ENCODE measurements at regions not wholly inside any gene's neighbourhood (a gene's known extent, or its start where the extent isn't known, plus 50 kb on each side); places are given as distances from the start of the nearest gene placed in this dataset.

DNA sequence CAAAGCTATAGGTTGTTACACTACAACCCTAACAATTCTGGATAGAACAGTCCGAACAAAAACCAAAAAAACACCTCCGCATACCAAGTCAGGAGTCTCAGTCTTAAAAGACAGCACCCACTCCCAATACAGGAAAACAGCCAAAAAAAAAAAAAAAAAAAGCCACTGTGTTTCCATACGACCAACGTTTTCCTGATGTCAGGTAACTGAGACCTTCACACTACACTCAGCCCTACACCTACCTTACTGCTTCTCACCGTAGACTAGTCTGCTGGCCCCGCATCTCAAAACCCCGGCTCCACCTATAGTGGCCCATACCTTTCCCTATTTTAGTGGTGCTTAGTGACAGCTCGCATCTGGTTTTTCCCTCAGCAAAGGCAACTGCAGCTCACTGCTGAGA is 339.5 kb upstream of the ADAMTS9 start (continued):
- TF ChIP-seq CREM (CRISPR knock-in tag; IDR thresholded peaks at IDR 0.05) (no peak), ETV6 (CRISPR knock-in tag; IDR thresholded peaks at IDR 0.05) (no peak), NFYB (CRISPR knock-in tag; conservative IDR thresholded peaks at IDR 0.05; ENCODE audit: low read depth) (no peak), NFATC4 (CRISPR knock-in tag; IDR thresholded peaks at IDR 0.05) (peak; percentile 74; the same call in 1 of the 2 replicates), ZNF219 (CRISPR knock-in tag; IDR thresholded peaks at IDR 0.05; ENCODE audit: borderline replicate concordance) (no peak), ZBTB21 (CRISPR knock-in tag; IDR thresholded peaks at IDR 0.05; ENCODE audit: borderline replicate concordance) (no peak), SMAD4 (CRISPR knock-in tag; IDR thresholded peaks at IDR 0.05) (no peak), CTCF (IDR thresholded peaks at IDR 0.05) (no peak), ATF1 (CRISPR knock-in tag; IDR thresholded peaks at IDR 0.05) (no peak), NFE2L1 (CRISPR knock-in tag; IDR thresholded peaks at IDR 0.05) (no peak), NR3C1 (CRISPR knock-in tag; conservative IDR thresholded peaks at IDR 0.05; ENCODE audit: low read depth) (no peak), HMGA2 (CRISPR knock-in tag; IDR thresholded peaks at IDR 0.05) (no peak), MYBL2 (CRISPR knock-in tag; IDR thresholded peaks at IDR 0.05) (no peak), MAX (CRISPR knock-in tag; IDR thresholded peaks at IDR 0.05) (no peak), ATF3 (CRISPR knock-in tag; conservative IDR thresholded peaks at IDR 0.05) (no peak), ZMAT4 (CRISPR knock-in tag; IDR thresholded peaks at IDR 0.05) (no peak), FOXJ3 (CRISPR knock-in tag; IDR thresholded peaks at IDR 0.05; ENCODE audit: borderline replicate concordance) (no peak), JAZF1 (CRISPR knock-in tag; IDR thresholded peaks at IDR 0.05) (no peak), NR1H2 (CRISPR knock-in tag; IDR thresholded peaks at IDR 0.05) (no peak), FOXP1 (CRISPR knock-in tag; IDR thresholded peaks at IDR 0.05; ENCODE audit: borderline replicate concordance) (no peak), ZNF121 (CRISPR knock-in tag; IDR thresholded peaks at IDR 0.05) (no peak), ZNF532 (CRISPR knock-in tag; IDR thresholded peaks at IDR 0.05; ENCODE audit: borderline replicate concordance) (peak; percentile 83)
- TF ChIP-seq, protein P1, sequence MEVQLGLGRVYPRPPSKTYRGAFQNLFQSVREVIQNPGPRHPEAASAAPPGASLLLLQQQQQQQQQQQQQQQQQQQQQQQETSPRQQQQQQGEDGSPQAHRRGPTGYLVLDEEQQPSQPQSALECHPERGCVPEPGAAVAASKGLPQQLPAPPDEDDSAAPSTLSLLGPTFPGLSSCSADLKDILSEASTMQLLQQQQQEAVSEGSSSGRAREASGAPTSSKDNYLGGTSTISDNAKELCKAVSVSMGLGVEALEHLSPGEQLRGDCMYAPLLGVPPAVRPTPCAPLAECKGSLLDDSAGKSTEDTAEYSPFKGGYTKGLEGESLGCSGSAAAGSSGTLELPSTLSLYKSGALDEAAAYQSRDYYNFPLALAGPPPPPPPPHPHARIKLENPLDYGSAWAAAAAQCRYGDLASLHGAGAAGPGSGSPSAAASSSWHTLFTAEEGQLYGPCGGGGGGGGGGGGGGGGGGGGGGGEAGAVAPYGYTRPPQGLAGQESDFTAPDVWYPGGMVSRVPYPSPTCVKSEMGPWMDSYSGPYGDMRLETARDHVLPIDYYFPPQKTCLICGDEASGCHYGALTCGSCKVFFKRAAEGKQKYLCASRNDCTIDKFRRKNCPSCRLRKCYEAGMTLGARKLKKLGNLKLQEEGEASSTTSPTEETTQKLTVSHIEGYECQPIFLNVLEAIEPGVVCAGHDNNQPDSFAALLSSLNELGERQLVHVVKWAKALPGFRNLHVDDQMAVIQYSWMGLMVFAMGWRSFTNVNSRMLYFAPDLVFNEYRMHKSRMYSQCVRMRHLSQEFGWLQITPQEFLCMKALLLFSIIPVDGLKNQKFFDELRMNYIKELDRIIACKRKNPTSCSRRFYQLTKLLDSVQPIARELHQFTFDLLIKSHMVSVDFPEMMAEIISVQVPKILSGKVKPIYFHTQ (CRISPR knock-in tag; IDR thresholded peaks at IDR 0.05), result peak; percentile 81; the same call in 1 of the 2 replicates
- TF ChIP-seq, protein P2, sequence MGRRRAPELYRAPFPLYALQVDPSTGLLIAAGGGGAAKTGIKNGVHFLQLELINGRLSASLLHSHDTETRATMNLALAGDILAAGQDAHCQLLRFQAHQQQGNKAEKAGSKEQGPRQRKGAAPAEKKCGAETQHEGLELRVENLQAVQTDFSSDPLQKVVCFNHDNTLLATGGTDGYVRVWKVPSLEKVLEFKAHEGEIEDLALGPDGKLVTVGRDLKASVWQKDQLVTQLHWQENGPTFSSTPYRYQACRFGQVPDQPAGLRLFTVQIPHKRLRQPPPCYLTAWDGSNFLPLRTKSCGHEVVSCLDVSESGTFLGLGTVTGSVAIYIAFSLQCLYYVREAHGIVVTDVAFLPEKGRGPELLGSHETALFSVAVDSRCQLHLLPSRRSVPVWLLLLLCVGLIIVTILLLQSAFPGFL (CRISPR knock-in tag; IDR thresholded peaks at IDR 0.05; ENCODE audit: borderline replicate concordance), result no peak
- TF ChIP-seq, protein P3, sequence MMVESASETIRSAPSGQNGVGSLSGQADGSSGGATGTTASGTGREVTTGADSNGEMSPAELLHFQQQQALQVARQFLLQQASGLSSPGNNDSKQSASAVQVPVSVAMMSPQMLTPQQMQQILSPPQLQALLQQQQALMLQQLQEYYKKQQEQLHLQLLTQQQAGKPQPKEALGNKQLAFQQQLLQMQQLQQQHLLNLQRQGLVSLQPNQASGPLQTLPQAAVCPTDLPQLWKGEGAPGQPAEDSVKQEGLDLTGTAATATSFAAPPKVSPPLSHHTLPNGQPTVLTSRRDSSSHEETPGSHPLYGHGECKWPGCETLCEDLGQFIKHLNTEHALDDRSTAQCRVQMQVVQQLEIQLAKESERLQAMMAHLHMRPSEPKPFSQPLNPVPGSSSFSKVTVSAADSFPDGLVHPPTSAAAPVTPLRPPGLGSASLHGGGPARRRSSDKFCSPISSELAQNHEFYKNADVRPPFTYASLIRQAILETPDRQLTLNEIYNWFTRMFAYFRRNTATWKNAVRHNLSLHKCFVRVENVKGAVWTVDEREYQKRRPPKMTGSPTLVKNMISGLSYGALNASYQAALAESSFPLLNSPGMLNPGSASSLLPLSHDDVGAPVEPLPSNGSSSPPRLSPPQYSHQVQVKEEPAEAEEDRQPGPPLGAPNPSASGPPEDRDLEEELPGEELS (CRISPR knock-in tag; IDR thresholded peaks at IDR 0.05), result no peak

Data from WTC11 (cell line).